Occipital lobe (tissue), 1 donor: ENCODE measurements at regions not wholly inside any gene's neighbourhood (a gene's known extent, or its start where the extent isn't known, plus 50 kb on each side); places are given as distances from the start of the nearest gene placed in this dataset.
"Not testable (repeated sequence)": the region's sequence is repeated elsewhere in the genome, so short reads cannot be mapped to it uniquely, and the experiment has no call there.

Experiments used
- DNase-seq: peaks from one replicate; lab custom pipeline; 2025; lab: John Stamatoyannopoulos, UW

DNA sequence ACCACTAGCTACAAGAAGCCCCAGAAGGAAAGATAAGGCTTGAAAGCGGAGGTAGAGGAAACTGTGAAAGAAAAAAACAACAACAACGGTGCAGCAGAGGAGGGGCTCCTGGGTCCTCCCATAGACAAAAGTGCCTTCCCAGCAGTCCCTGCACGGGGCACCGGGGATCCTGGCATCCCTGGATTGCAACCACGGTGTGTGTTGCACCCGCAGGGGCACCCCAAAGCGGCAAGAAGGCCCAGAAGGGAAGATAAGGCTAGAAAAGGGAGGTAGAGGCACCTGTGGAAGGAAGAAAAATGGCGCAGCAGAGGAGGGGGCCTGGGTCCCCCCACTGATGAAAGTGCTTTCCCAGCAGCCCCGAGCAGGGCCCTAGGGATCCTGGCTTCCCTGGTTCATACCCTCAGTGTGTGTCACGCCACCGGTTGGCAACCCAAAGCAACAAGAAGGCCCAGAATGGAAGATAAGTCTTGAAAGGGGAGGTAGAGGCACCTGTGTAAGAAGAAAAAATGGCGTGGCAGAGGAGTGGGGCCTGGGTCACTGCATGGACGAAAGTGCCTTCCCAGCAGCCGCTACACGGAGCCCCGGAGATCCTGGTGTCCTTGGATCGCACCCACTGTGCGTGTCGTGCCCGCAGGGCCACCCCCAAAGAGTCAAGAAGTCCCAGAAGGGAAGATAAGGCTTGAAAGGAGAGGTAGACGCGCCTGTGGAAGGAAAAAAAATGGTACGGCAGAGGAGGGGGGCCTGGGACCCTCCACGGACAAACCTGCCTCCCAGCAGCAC lies 281.0 kb downstream of the ALG10 start:
- DNase-seq, result no peak

DNA sequence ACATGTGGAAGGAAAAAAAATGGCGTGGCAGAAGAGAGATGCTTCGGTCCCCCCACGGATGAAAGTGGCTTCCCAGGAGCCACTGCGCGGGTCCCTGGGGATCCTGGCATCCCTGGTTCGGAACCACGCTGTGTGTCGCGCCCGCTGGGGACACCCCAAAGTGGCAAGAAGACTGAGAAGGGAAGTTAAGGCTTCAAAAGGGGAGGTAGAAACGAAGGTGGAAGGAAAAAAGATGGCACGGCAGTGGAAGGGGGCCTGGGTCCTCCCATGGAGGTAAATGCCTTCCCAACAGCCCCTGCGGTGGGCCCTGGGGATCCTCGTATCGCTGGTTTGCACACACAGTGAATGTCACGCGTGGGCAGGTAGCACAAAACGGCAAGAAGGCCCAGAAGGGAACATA lies 281.7 kb downstream of the ALG10 start:
- DNase-seq, result no peak

GRCh38 chr12:34304546-34304945 lies 282.2 kb downstream of the ALG10 start:
- DNase-seq, result no peak

GRCh38 chr12:34305176-34305575 lies 282.9 kb downstream of the ALG10 start:
- DNase-seq, result no peak

DNA sequence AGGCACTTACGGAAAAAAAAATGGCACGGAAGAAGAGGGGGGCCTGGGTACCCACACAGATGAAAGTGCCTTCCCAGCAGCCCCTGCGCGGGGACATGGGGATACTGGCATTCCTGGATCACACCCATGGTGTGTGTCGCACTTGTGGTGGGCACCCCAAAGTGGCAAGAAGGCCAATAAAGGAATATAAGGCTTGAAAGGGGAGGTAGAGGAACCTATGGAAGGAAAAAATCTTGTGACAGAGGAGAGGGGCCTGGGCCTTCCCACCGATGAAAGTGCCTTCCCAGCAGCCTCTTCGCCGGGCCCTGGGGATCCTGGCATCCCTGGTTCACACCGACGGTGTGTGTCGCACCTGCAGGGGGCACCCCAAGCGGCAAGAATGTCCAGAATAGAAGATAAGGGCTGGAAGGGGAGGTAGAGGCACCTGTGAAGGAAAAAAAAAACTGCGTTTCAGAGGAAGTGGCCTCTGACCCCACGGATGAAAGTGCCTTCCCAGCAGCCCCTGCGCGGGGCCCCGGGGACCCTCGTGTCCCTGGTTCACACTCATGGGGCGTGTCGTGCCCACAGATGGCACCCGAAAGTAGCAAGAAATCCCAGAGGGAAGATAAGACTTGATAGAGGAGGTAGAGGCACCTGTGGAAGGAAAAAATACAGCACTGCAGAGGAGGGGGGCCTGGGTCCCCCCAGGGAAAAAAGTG lies 284.0 kb downstream of the ALG10 start:
- DNase-seq, result no peak

- not testable (repeated sequence) for DNase-seq
These were observed 287.8 kb downstream of the ALG10 start for GRCh38 chr12:34309806-34310804.

DNA sequence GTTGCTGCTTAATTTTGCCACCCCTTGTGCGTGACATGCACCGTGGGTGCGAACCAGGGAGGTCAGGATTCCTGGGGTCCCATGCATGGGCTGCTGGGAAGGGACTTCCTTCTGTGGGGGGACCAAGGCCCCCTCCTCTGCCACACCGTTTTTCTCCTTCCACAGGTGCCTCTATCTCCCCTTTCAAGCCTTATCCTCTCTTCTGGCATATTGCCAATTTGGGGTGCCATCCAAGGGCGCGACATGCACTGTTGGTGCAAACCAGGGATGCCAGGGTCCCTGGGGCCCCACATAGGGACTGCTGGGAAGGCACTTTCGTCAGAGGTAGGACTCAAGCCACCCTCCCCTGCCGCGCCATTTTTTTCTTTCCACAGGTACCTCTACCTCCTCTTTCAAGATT lies 289.0 kb downstream of the ALG10 start:
- DNase-seq, result no peak

GRCh38 chr12:34327671-34328070 lies 305.4 kb downstream of the ALG10 start:
- DNase-seq, result no peak

DNA sequence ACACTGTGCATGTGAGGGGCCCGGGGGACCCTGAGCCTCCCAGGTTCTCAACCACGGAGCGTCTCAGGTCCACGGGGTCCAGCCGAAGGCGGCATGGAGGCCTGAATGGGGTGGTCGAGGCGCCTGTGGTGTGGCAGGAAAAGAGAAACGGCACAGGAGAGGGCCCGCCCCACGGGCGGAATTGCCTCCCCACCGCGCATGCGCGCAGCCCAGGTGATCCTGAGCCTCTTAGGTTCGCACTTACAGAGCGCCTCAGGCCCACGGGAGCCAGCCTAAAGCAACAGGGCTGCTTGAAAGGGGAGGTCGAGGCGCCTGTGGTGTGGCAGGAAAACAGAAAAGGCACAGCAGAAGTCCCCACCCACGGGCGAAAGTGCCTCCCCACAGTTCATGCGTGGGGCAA lies 311.0 kb downstream of the ALG10 start:
- DNase-seq, result no peak

DNA sequence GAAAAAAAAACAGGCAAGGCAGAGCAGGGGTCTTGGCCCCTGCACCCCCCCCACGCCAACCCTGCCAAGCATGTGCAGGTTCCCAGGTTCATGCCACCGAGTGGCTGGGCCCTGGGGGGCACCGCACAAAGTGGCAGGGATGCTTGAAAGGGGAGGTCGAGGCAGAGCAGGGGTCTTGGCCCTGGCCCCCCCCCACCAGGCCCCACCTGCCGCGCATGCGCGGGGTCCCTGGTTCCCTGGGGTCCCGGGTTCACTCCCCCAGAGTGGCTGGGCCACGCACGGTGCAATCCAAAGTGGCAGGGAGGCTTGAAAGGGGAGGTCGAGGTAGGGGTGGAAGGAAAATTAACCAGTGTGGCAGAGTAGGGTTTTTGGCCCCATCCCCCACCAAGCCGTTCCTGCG lies 312.2 kb downstream of the ALG10 start:
- no peak for DNase-seq

DNA sequence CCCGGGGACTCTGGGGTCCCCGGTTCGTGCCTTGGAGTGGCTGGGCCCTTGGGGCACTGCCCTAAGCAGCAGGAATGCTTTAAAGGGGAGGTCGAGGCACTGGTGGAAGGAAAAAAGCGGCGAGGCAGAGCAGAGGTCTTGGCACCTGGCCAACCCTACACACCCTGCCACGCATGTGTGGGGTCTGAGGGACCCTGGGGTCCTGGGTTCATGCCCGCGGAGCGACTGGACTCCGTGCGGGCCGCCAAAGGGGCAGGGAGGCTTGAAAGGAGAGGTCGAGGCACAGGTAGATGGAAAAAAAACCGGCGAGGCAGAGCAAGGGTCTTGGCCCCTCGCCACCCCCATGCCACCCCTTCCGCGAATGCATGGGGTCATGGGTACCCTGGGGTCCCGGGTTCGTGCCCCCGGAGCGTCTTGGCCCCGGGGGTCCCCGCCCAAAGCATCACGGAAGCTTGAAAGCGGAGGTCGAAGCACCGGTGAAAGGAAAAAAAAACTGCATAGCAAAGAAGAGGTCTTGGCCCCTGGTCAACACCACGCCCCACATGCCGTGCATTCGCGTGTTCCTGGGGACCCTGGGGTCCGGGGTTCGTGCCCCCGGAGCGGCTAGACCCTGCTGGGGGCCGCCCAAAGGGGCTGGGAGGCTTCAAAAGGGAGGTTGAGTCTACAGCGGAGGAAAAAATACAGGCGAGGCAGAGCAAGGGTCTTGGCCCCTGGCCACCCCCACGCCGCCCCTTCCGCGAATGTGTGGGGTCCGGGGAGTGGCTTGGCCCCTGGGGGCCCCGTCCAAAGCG lies 312.9 kb downstream of the ALG10 start:
- DNase-seq, result no peak

GRCh38 chr12:34335819-34336262 lies 313.5 kb downstream of the ALG10 start:
- no peak for DNase-seq

DNA sequence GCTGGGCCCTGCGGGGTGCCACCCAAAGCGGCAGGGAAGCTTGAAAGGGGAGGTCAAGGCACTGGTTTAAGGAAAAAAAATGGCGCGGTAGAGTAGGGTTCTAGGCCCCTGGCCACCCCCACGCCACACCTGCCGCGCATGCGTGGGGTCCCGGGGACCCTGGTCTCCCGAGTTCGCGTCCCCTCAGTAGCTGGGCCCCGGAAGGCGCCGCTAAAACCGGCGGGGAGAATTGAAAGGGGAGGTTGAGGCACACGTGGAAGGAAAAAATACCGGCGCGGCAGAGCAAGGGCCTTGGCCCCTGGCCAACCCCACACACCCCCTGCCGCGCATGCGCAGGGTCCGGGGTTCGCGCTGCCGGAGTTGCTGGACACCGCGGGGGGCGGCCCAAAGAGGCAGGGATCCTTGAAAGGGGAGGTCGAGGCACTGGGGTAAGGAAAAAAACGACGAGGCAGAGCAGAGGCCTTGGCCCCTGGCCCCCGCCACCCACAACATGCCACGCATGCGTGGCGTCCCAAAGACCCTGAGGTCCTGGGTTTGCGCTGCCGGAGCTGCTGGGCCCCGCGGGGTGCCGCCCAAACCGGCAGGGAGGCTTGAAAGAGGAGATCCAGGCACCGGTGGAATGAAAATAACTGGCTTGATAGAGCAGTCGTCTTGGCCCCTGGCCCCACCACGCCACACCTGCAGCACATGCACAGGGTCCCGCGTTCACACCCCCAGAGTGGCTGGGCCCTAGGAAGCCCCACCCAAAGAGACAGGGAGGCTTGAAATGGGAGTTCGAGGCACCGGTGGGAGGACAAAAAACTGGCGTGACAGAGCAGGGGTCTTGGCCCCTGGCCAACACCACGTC lies 314.5 kb downstream of the ALG10 start:
- no peak for DNase-seq

DNA sequence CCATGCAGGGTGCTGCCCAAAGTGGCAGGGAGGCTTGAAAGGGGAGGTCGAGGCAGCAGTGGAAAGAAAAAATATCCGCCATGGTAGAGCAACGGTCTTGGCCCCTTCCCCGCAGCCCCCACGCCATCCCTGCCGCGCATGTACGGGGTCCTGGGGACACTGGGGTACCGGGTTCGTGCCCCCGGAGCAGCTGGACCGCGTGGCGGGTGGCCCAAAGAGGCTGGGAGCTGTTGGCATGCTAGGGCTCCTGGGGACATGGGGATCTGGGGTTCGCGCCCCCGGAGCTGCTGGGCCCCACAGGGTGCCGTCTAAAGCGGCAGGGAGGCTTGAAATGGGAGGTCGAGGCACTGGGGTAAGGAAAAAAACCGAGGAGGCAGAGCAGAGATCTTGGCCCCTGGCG lies 316.5 kb downstream of the ALG10 start:
- no peak for DNase-seq

DNA sequence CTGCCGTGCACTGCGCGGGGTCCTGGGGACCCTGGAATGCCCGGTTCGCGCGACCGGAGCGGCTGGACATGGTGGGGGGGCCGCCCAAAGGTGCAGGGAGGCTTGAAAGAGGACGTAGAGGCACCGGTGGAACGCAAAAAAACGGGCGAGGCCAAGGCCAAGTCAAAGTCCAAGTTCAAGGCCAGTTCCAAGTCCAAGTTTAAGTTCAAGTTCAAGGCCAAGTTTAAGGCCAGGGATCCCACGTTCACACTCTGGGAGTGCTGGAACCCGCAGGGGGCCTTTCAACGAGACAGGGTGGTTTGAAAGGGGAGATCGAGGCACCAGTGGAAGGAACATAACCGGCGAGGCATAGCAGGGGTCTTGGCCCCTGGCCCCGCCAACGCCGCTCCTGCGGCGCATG lies 317.6 kb downstream of the ALG10 start:
- no peak for DNase-seq

DNA sequence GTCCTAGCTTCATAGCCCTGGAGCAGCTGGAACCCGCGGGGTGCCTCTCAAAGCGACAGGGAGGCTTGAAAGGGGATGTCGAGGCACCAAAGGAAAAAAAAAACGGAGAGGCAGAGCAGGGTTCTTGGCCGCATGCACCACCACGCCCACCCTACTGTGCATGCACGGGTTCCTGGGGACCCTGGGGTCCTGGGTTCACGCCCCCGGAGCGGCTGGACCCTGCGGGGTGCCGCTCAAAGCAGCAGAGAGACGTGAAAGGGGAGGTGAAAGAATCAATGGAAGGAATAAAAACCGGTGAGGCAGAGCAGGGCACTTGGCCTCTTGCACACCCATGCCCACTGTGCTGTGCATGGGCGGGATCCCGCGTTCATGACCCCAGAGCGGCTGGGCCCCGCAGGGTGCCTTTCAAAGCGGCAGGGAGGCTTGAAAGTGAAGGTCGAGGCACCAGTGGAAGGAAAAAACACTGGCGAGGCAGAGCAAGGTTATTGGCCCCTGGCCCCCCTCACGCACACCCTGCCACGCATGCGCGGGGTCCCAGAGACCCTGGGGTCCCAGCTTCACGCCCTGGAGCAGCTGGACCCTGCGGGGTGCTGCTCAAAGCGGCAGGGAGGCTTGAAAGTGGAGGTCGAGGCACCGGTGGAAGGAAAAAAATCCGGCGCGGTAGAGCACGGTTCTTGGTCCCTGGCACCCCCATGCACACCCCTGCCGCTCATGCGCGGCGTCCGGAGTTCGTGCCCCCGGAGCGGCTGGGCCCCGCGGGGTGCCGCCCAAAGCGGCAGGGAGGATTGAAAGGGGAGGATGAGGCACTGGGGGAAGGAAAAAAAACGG lies 318.5 kb downstream of the ALG10 start:
- no peak for DNase-seq

DNA sequence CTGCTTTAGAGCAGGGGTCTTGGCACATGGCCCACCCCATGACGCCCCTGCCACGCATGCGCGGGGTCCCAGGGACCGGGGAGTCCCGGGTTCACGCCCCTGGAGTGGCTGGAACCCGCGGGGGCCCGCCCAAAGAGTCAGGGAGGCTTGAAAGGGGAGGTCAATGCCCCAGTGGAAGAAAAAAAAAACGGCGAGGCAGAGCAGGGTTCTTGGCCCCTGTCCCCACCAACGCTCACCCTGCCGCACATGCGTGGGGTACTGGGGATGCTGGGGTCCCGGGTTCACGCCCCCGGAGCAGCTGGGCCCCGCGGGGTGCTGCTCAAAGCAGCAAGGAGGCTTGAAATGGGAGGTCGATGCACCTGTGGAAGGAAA lies 319.1 kb downstream of the ALG10 start:
- DNase-seq, result no peak

DNA sequence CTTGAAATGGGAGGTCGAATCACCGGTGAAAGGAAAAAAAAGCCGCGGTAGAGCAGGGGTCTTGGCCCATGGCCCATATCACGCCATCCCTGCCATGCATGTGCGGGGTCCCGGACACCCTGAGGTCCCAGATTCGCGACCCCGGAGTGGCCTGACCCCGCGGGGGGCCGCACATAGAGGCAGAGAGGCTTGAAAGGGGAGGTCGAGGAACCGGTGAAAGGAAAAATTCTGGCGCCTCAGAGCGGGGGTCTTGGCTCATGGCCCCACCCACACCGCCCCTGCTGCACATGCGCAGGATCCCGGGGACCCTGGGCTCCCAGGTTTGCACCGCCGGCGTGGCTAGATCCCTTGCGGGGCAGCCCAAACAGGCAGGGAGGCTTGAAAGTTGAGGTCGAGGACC lies 319.8 kb downstream of the ALG10 start:
- DNase-seq, result no peak

GRCh38 chr12:34343345-34343744 lies 321.0 kb downstream of the ALG10 start:
- DNase-seq, result no peak
